ENCODE measurements at regions not wholly inside any gene's neighbourhood (a gene's known extent, or its start where the extent isn't known, plus 50 kb on each side); places are given as distances from the start of the nearest gene placed in this dataset.

DNA sequence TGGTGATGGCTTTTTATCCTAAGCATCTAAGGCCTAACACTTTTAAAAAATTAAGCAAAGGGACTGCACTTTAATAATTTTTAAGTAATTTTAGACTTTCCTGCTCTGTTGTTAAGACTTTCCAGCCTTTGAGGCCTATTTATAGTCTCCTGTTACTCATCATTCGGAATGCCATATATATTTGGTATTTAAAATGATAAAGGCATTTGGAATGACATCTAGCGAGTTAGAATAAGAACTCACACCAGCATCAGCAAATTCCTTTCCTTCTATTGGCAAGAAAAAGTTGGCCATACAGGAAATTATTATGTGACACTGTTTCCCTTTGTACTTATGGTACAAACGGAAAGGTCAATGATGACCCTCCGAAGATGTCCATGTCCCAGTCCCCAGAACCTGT, 88.1 kb upstream of the STMND1 start:
- TF ChIP-seq, protein P1, sequence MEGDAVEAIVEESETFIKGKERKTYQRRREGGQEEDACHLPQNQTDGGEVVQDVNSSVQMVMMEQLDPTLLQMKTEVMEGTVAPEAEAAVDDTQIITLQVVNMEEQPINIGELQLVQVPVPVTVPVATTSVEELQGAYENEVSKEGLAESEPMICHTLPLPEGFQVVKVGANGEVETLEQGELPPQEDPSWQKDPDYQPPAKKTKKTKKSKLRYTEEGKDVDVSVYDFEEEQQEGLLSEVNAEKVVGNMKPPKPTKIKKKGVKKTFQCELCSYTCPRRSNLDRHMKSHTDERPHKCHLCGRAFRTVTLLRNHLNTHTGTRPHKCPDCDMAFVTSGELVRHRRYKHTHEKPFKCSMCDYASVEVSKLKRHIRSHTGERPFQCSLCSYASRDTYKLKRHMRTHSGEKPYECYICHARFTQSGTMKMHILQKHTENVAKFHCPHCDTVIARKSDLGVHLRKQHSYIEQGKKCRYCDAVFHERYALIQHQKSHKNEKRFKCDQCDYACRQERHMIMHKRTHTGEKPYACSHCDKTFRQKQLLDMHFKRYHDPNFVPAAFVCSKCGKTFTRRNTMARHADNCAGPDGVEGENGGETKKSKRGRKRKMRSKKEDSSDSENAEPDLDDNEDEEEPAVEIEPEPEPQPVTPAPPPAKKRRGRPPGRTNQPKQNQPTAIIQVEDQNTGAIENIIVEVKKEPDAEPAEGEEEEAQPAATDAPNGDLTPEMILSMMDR (IDR thresholded peaks at IDR 0.05) = no peak
- TF ChIP-seq POLR2AphosphoS5 (IDR thresholded peaks at IDR 0.05) (peak in 1 of 2 donors; percentile 11), EP300 (IDR thresholded peaks at IDR 0.05) (no peak), POLR2A (IDR thresholded peaks at IDR 0.05; ENCODE audit: low read depth) (no peak)

Data from esophagus muscularis mucosa (tissue), 4 donors.